ENCODE measurements at regions not wholly inside any gene's neighbourhood (a gene's known extent, or its start where the extent isn't known, plus 50 kb on each side); places are given as distances from the start of the nearest gene placed in this dataset.
A peak's percentile ranks its signal among the peaks of the same experiment; 100 is the strongest.
"Not testable (repeated sequence)": the region's sequence is repeated elsewhere in the genome, so short reads cannot be mapped to it uniquely, and the experiment has no call there.

GRCh38 chr11:67940440-67940839, 63.5 kb downstream of the UNC93B1 start:
- DNase-seq (ENCODE audit: low read depth, low spot score): not testable (repeated sequence)

GRCh38 chr11:67938964-67939363, 64.9 kb downstream of the UNC93B1 start:
- DNase-seq (ENCODE audit: low read depth, low spot score): not testable (repeated sequence)

GRCh38 chr11:67938371-67938770, 65.5 kb downstream of the UNC93B1 start:
- DNase-seq (ENCODE audit: low read depth, low spot score): not testable (repeated sequence)

GRCh38 chr11:67923565-67923964, 80.3 kb downstream of the UNC93B1 start:
- DNase-seq (ENCODE audit: low read depth, low spot score): not testable (repeated sequence)

- not testable (repeated sequence) for DNase-seq (ENCODE audit: low read depth, low spot score)
Measured at GRCh38 chr11:67920546-67920945, 83.4 kb downstream of the UNC93B1 start.

GRCh38 chr11:67912184-67912583, 91.7 kb downstream of the UNC93B1 start:
- not testable (repeated sequence) for DNase-seq (ENCODE audit: low read depth, low spot score)

GRCh38 chr11:67911211-67911610, 92.7 kb downstream of the UNC93B1 start:
- not testable (repeated sequence) for DNase-seq (ENCODE audit: low read depth, low spot score)

- not testable (repeated sequence) for DNase-seq (ENCODE audit: low read depth, low spot score)
Measured at GRCh38 chr11:67910803-67911202, 93.1 kb downstream of the UNC93B1 start.

- peak; percentile 0 for DNase-seq (ENCODE audit: low read depth, low spot score)
Measured at GRCh38 chr11:67906969-67907368, 96.9 kb downstream of the UNC93B1 start.

- peak; percentile 36 for DNase-seq (ENCODE audit: low read depth, low spot score)
Measured at GRCh38 chr11:67899462-67899861, 104.4 kb downstream of the UNC93B1 start.

GRCh38 chr11:67893487-67893886, 110.4 kb downstream of the UNC93B1 start:
- not testable (repeated sequence) for DNase-seq (ENCODE audit: low read depth, low spot score)

- DNase-seq (ENCODE audit: low read depth, low spot score): not testable (repeated sequence)
Measured at GRCh38 chr11:67889646-67890045, 114.3 kb downstream of the UNC93B1 start.

- DNase-seq (ENCODE audit: low read depth, low spot score): not testable (repeated sequence)
Measured at GRCh38 chr11:67888056-67888455, 115.8 kb downstream of the UNC93B1 start.

GRCh38 chr11:67886672-67887071, 117.2 kb downstream of the UNC93B1 start:
- not testable (repeated sequence) for DNase-seq (ENCODE audit: low read depth, low spot score)

GRCh38 chr11:67886207-67886606, 117.7 kb downstream of the UNC93B1 start:
- DNase-seq (ENCODE audit: low read depth, low spot score): not testable (repeated sequence)

GRCh38 chr11:67885574-67885973, 118.3 kb downstream of the UNC93B1 start:
- not testable (repeated sequence) for DNase-seq (ENCODE audit: low read depth, low spot score)

GRCh38 chr11:67884761-67885558, 118.9 kb downstream of the UNC93B1 start:
- not testable (repeated sequence) for DNase-seq (ENCODE audit: low read depth, low spot score)

- not testable (repeated sequence) for DNase-seq (ENCODE audit: low read depth, low spot score)
Measured at GRCh38 chr11:67884073-67884757, 119.7 kb downstream of the UNC93B1 start.

GRCh38 chr11:67882304-67882703, 121.6 kb downstream of the UNC93B1 start:
- not testable (repeated sequence) for DNase-seq (ENCODE audit: low read depth, low spot score)

- DNase-seq (ENCODE audit: low read depth, low spot score): not testable (repeated sequence)
Measured at GRCh38 chr11:67881836-67882235, 122.1 kb downstream of the UNC93B1 start.

- DNase-seq (ENCODE audit: low read depth, low spot score): not testable (repeated sequence)
Measured at GRCh38 chr11:67880594-67881196, 123.2 kb downstream of the UNC93B1 start.

GRCh38 chr11:67878666-67879065, 125.2 kb downstream of the UNC93B1 start:
- DNase-seq (ENCODE audit: low read depth, low spot score): not testable (repeated sequence)

All from astrocyte of the hippocampus (primary cell).